ENCODE measurements at regions not wholly inside any gene's neighbourhood (a gene's known extent, or its start where the extent isn't known, plus 50 kb on each side); places are given as distances from the start of the nearest gene placed in this dataset.

GRCh38 chr3:154799800-154800199 is 280.3 kb upstream of the MME start:
- no peak for TF ChIP-seq CTCF (conservative IDR thresholded peaks at IDR 0.05)
- TF ChIP-seq EZH2 (IDR thresholded peaks at IDR 0.05; ENCODE audit: low read depth), result no peak

Data from PC-9 (cell line).